BJ (cell line): ENCODE measurements at regions not wholly inside any gene's neighbourhood (a gene's known extent, or its start where the extent isn't known, plus 50 kb on each side); places are given as distances from the start of the nearest gene placed in this dataset.
"Not testable (repeated sequence)": the region's sequence is repeated elsewhere in the genome, so short reads cannot be mapped to it uniquely, and the experiment has no call there.

Source experiments
- CTCF ChIA-PET: fragments of 350-600 bp; formaldehyde crosslinking; extraction: SDS; loops from one replicate; lab custom pipeline; 2021; ENCODE audit warnings: antibody characterized with exemption, inconsistent platforms; lab: Yijun Ruan, JAX
- POLR2A ChIA-PET: fragments of 300-600 bp; sonication (Branson Sonifier 250); formaldehyde crosslinking; extraction: SDS; loops from one replicate; lab custom pipeline; 2021; ENCODE audit warnings: antibody characterized with exemption; lab: Charles Lee
- DNase-seq: peaks from one replicate; pipeline ENCODE4 v3.0.0-alpha.2; 2011; ENCODE audit warnings: low read depth
- H3K27me3 ChIP-seq: 2 replicates; pipeline ENCODE4 v1.6.0; 2011; ENCODE audit warnings: low read length; ENCODE audit not compliant: control insufficient read depth, insufficient read depth
- H3K36me3 ChIP-seq: 2 replicates; pipeline ENCODE4 v1.5.1; 2011; ENCODE audit warnings: low read length; ENCODE audit not compliant: control insufficient read depth, insufficient read depth
- H3K4me3 ChIP-seq: 2 replicates; pipeline ENCODE4 v1.5.1; 2011; ENCODE audit warnings: low read depth, mild to moderate bottlenecking, control low read depth, low read length
- TF ChIP-seq, protein P1 (sequence below): IDR thresholded peaks from 2 replicates; pipeline ENCODE4 v1.5.1; 2011; ENCODE audit warnings: low read depth, mild to moderate bottlenecking, control low read depth, inconsistent platforms, low read length, moderate library complexity; ENCODE audit not compliant: insufficient read depth

DNA sequence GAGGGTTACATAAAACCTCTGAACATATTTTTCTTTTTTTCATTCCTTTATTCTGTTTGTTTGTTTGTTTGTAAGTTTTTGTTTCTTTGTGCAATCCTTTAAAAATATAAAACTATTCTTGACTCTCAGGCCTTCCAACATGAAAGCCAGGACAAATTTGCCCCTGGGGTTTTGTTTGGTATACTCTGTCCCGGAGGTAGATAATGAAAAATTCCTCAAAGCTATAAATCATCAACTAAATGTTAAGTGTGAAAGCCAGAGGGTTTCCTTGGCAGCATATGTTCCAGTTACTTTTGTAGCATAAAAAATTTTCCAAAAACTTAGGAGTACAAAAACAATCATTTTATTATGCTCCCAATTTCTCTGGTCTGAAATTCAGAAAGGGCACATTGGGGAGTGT, 1084.3 kb upstream of the GJE1 start:
- ChIA-PET CTCF (no interaction called here), POLR2A (no interaction called here)
- TF ChIP-seq, protein P1, sequence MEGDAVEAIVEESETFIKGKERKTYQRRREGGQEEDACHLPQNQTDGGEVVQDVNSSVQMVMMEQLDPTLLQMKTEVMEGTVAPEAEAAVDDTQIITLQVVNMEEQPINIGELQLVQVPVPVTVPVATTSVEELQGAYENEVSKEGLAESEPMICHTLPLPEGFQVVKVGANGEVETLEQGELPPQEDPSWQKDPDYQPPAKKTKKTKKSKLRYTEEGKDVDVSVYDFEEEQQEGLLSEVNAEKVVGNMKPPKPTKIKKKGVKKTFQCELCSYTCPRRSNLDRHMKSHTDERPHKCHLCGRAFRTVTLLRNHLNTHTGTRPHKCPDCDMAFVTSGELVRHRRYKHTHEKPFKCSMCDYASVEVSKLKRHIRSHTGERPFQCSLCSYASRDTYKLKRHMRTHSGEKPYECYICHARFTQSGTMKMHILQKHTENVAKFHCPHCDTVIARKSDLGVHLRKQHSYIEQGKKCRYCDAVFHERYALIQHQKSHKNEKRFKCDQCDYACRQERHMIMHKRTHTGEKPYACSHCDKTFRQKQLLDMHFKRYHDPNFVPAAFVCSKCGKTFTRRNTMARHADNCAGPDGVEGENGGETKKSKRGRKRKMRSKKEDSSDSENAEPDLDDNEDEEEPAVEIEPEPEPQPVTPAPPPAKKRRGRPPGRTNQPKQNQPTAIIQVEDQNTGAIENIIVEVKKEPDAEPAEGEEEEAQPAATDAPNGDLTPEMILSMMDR, result no peak
- no peaks in the 10 kb centered on the region for H3K36me3 ChIP-seq
- no peak overlapping the region for H3K4me3 ChIP-seq
- no peak for DNase-seq
- no peaks in the 10 kb centered on the region for H3K27me3 ChIP-seq

DNA sequence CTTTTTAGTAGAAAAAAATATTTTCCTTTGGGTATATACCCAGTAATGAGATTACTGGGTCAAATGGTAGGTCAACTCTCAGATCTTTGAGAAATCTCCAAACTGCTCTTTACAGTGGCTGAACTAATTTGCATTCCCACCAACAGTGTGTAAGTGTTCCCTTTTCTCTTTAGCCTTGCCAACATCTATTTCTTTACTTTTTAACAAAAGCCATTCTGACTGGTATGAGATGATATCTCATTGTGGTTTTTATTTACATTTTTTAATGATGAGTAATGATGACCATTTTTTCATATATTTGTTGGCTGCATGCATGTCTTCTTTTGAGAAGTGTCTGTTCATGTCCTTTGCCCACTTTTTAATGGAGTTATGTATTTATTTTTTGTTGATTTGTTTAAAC, 1086.2 kb upstream of the GJE1 start:
- CTCF ChIA-PET, H3K27me3 ChIP-seq, H3K36me3 ChIP-seq, POLR2A ChIA-PET, DNase-seq, H3K4me3 ChIP-seq: not testable (repeated sequence)

DNA sequence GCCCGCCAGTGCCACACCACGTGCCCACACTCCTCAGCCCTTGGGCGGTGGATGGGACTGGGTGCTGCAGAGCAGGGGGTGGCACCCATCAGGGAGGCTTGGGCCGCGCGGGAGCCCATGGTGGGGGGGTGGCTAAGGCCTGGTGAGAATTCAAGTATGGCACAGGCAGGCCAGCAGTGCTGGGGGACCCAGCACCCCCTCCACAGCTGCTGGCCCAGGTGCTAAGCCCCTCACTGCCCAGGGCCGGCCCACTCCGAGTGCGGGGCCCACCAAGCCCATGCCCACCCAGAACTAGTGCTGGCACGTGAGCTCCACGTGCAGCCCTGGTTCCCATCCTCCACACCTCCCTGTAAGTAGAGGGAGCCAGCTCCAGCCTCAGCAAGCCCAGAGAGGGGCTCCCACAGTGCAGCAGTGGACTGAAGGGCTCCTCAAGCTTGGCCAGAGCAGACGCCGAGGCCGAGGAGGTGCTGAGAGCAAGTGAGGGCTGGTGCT, 1091.1 kb upstream of the GJE1 start:
- DNase-seq, result no peak
- H3K36me3 ChIP-seq, result no peaks in the 10 kb centered on the region
- POLR2A ChIA-PET, result no interaction called here
- H3K4me3 ChIP-seq, result no peak overlapping the region
- no peaks in the 10 kb centered on the region for H3K27me3 ChIP-seq
- TF ChIP-seq, protein P1, result no peak
- CTCF ChIA-PET, result no interaction called here

DNA sequence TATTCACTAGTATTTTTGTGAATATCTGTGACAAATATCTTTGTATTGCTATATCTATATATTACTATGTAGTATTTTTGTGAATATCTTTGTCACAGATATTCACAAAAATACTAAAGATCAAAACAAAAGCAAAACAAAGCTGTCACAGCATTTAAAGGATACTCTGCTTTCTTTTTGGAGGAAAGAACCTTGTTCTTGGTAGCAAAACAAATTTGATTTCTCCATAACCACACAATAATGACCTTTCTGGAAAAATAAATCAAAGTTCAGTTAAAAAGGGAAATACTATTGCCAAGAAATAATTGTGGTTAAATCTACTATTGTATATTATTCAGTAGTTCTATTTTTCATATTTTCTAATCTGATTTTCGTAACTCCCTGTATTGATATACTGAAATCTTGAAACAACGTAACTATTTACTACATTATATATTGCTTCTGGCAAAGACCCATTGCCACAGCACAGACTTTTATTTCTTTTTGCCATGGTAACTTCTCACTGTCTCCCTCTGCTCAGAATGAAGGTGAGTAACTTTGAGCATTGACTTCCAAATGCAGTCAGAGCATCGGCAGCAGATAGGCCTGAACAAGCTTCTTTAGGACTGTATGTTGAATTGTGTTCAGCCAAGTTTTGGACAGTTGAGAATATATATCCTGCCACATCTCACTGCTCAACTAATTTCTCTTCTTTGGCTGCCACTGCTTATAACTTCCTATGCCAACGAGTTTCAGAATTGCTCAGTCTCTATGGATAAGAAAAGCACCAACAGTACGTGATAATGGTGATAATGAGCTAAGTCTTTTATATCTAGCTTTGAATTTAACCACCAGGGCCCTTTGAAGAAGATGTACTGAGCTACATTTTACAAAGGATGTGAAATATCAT, 1097.2 kb upstream of the GJE1 start:
- no peak for DNase-seq
- H3K4me3 ChIP-seq, result no peak overlapping the region
- TF ChIP-seq, protein P1, result no peak
- no peaks in the 10 kb centered on the region for H3K36me3 ChIP-seq
- no peaks in the 10 kb centered on the region for H3K27me3 ChIP-seq
- ChIA-PET POLR2A (no interaction called here), CTCF (no interaction called here)

DNA sequence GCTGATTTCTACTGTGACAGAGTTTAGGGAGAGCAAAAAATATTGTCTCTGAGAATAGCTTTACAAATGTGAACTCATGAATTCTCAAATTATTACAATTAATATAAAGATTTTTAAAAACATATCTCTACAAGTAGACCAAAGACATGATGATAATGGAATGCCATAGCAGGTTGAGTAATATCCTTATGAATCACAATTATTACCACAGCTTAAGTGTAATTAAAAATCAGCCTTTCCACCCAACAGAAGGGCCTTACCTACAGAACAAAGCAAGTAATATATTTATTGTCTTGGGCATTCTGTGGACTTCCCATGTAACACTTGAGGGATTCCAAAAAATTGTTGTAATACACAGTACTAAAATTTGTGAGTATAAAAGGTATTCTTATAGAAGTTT, 1099.6 kb upstream of the GJE1 start:
- POLR2A ChIA-PET, result no interaction called here
- no peak for DNase-seq
- CTCF ChIA-PET, result no interaction called here
- TF ChIP-seq, protein P1, result no peak
- H3K27me3 ChIP-seq, result no peaks in the 10 kb centered on the region
- H3K36me3 ChIP-seq, result no peaks in the 10 kb centered on the region
- H3K4me3 ChIP-seq, result no peak overlapping the region

DNA sequence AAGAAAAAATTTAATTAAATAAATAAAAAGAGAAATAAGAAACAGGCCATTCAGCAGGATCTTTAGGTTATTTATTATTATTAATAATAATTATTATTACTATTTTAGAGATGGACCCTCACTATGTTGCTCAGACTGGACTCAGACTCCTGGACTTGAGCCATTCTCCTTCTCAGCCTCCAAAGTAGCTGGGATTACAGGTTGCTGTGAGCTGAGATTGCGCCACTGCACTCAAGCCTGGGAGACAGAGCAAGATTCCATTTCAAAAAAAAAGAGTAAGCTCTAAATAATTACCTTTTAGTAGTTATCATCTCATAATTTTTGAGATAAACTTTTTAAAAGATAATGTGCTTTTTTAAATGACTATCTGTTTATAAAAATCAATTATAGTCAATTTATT, 1102.8 kb upstream of the GJE1 start:
- ChIA-PET POLR2A (no interaction called here), CTCF (interaction anchor here (0.6 kb wide), 1 partner anchor 44 kb away, joined by 3 read pairs; no protein-coding TSS in a partner anchor)
- H3K4me3 ChIP-seq, result no peak overlapping the region
- no peak for DNase-seq
- no peaks in the 10 kb centered on the region for H3K36me3 ChIP-seq
- TF ChIP-seq, protein P1, result no peak
- H3K27me3 ChIP-seq, result no peaks in the 10 kb centered on the region
